ENCODE measurements at regions not wholly inside any gene's neighbourhood (a gene's known extent, or its start where the extent isn't known, plus 50 kb on each side); places are given as distances from the start of the nearest gene placed in this dataset.

- Mint-ChIP-seq H3K4me1 (ENCODE audit: low read depth) (no peaks in the 10 kb centered on the region), H3K27ac (no peak overlapping the region), H3K36me3 (ENCODE audit: low read depth) (no peaks in the 10 kb centered on the region), H3K27me3 (ENCODE audit: low read depth) (no peaks in the 10 kb centered on the region), H3K9me3 (no peaks in the 10 kb centered on the region), H3K4me3 (no peak overlapping the region)
Observed at GRCh38 chr12:65517656-65518210, 239.2 kb downstream of the MSRB3 start.

- Mint-ChIP-seq H3K36me3 (ENCODE audit: low read depth) (no peaks in the 10 kb centered on the region), H3K4me3 (no peak overlapping the region), H3K27me3 (ENCODE audit: low read depth) (no peaks in the 10 kb centered on the region), H3K9me3 (no peaks in the 10 kb centered on the region), H3K4me1 (ENCODE audit: low read depth) (no peaks in the 10 kb centered on the region), H3K27ac (no peak overlapping the region)
Observed at GRCh38 chr12:65518771-65519170, 240.3 kb downstream of the MSRB3 start.

GRCh38 chr12:65520658-65521057, 242.2 kb downstream of the MSRB3 start:
- no peak overlapping the region for H3K27ac Mint-ChIP-seq
- H3K36me3 Mint-ChIP-seq (ENCODE audit: low read depth): no peaks in the 10 kb centered on the region
- no peaks in the 10 kb centered on the region for H3K27me3 Mint-ChIP-seq (ENCODE audit: low read depth)
- no peaks in the 10 kb centered on the region for H3K9me3 Mint-ChIP-seq
- no peak overlapping the region for H3K4me3 Mint-ChIP-seq
- no peaks in the 10 kb centered on the region for H3K4me1 Mint-ChIP-seq (ENCODE audit: low read depth)

- Mint-ChIP-seq H3K4me3 (no peak overlapping the region), H3K4me1 (ENCODE audit: low read depth) (no peaks in the 10 kb centered on the region), H3K36me3 (ENCODE audit: low read depth) (no peaks in the 10 kb centered on the region), H3K27ac (no peak overlapping the region), H3K27me3 (ENCODE audit: low read depth) (no peaks in the 10 kb centered on the region), H3K9me3 (no peaks in the 10 kb centered on the region)
Observed at GRCh38 chr12:65522956-65523860, 244.7 kb downstream of the MSRB3 start.

GRCh38 chr12:65524666-65525065, 246.2 kb downstream of the MSRB3 start:
- H3K4me3 Mint-ChIP-seq: no peak overlapping the region
- H3K36me3 Mint-ChIP-seq (ENCODE audit: low read depth): no peaks in the 10 kb centered on the region
- H3K27ac Mint-ChIP-seq: no peak overlapping the region
- no peaks in the 10 kb centered on the region for H3K9me3 Mint-ChIP-seq
- no peaks in the 10 kb centered on the region for H3K4me1 Mint-ChIP-seq (ENCODE audit: low read depth)
- H3K27me3 Mint-ChIP-seq (ENCODE audit: low read depth): no peaks in the 10 kb centered on the region

- no peaks in the 10 kb centered on the region for H3K9me3 Mint-ChIP-seq
- H3K27ac Mint-ChIP-seq: no peak overlapping the region
- no peaks in the 10 kb centered on the region for H3K4me1 Mint-ChIP-seq (ENCODE audit: low read depth)
Observed at GRCh38 chr12:65525491-65526141, 247.1 kb downstream of the MSRB3 start.

GRCh38 chr12:65526311-65526710, 247.8 kb downstream of the MSRB3 start:
- H3K9me3 Mint-ChIP-seq: no peaks in the 10 kb centered on the region
- no peak overlapping the region for H3K4me3 Mint-ChIP-seq
- no peaks in the 10 kb centered on the region for H3K36me3 Mint-ChIP-seq (ENCODE audit: low read depth)
- H3K27ac Mint-ChIP-seq: no peak overlapping the region
- no peaks in the 10 kb centered on the region for H3K4me1 Mint-ChIP-seq (ENCODE audit: low read depth)
- no peaks in the 10 kb centered on the region for H3K27me3 Mint-ChIP-seq (ENCODE audit: low read depth)

More at GRCh38 chr12:65525491-65526141, 247.1 kb downstream of the MSRB3 start:
- H3K36me3 Mint-ChIP-seq (ENCODE audit: low read depth): no peaks in the 10 kb centered on the region
- no peaks in the 10 kb centered on the region for H3K27me3 Mint-ChIP-seq (ENCODE audit: low read depth)
- no peak overlapping the region for H3K4me3 Mint-ChIP-seq

- Mint-ChIP-seq H3K4me3 (no peak overlapping the region), H3K4me1 (ENCODE audit: low read depth) (no peaks in the 10 kb centered on the region), H3K27me3 (ENCODE audit: low read depth) (no peaks in the 10 kb centered on the region), H3K36me3 (ENCODE audit: low read depth) (no peaks in the 10 kb centered on the region), H3K9me3 (no peaks in the 10 kb centered on the region), H3K27ac (no peak overlapping the region)
Observed at GRCh38 chr12:65528127-65528526, 249.6 kb downstream of the MSRB3 start.

GRCh38 chr12:65529106-65529505, 250.6 kb downstream of the MSRB3 start:
- H3K27ac Mint-ChIP-seq: no peak overlapping the region
- H3K9me3 Mint-ChIP-seq: no peaks in the 10 kb centered on the region
- no peaks in the 10 kb centered on the region for H3K27me3 Mint-ChIP-seq (ENCODE audit: low read depth)
- no peaks in the 10 kb centered on the region for H3K36me3 Mint-ChIP-seq (ENCODE audit: low read depth)
- no peaks in the 10 kb centered on the region for H3K4me1 Mint-ChIP-seq (ENCODE audit: low read depth)
- H3K4me3 Mint-ChIP-seq: no peak overlapping the region

GRCh38 chr12:65529771-65530435, 251.4 kb downstream of the MSRB3 start:
- no peak overlapping the region for H3K27ac Mint-ChIP-seq
- H3K4me3 Mint-ChIP-seq: no peak overlapping the region
- no peaks in the 10 kb centered on the region for H3K9me3 Mint-ChIP-seq
- H3K27me3 Mint-ChIP-seq (ENCODE audit: low read depth): no peaks in the 10 kb centered on the region
- H3K4me1 Mint-ChIP-seq (ENCODE audit: low read depth): no peaks in the 10 kb centered on the region
- no peaks in the 10 kb centered on the region for H3K36me3 Mint-ChIP-seq (ENCODE audit: low read depth)

- Mint-ChIP-seq H3K4me3 (no peak overlapping the region), H3K27ac (no peak overlapping the region), H3K9me3 (no peaks in the 10 kb centered on the region)
Observed at GRCh38 chr12:65532162-65532561, 253.7 kb downstream of the MSRB3 start.

GRCh38 chr12:65532764-65533163, 254.3 kb downstream of the MSRB3 start:
- H3K36me3 Mint-ChIP-seq (ENCODE audit: low read depth): no peaks in the 10 kb centered on the region
- H3K4me1 Mint-ChIP-seq (ENCODE audit: low read depth): no peaks in the 10 kb centered on the region
- H3K27me3 Mint-ChIP-seq (ENCODE audit: low read depth): no peaks in the 10 kb centered on the region
- no peak overlapping the region for H3K27ac Mint-ChIP-seq
- no peak overlapping the region for H3K4me3 Mint-ChIP-seq
- no peaks in the 10 kb centered on the region for H3K9me3 Mint-ChIP-seq

More at GRCh38 chr12:65532162-65532561, 253.7 kb downstream of the MSRB3 start:
- no peaks in the 10 kb centered on the region for H3K36me3 Mint-ChIP-seq (ENCODE audit: low read depth)
- H3K4me1 Mint-ChIP-seq (ENCODE audit: low read depth): no peaks in the 10 kb centered on the region
- H3K27me3 Mint-ChIP-seq (ENCODE audit: low read depth): no peaks in the 10 kb centered on the region

GRCh38 chr12:65533177-65533883, 254.8 kb downstream of the MSRB3 start:
- Mint-ChIP-seq H3K4me3 (no peak overlapping the region), H3K27ac (no peak overlapping the region), H3K27me3 (ENCODE audit: low read depth) (no peaks in the 10 kb centered on the region), H3K4me1 (ENCODE audit: low read depth) (no peaks in the 10 kb centered on the region), H3K36me3 (ENCODE audit: low read depth) (no peaks in the 10 kb centered on the region), H3K9me3 (no peaks in the 10 kb centered on the region)

- H3K4me1 Mint-ChIP-seq (ENCODE audit: low read depth): no peaks in the 10 kb centered on the region
- no peak overlapping the region for H3K27ac Mint-ChIP-seq
Observed at GRCh38 chr12:65534238-65534841, 255.9 kb downstream of the MSRB3 start.

More at GRCh38 chr12:65534238-65534841, 255.9 kb downstream of the MSRB3 start:
- H3K36me3 Mint-ChIP-seq (ENCODE audit: low read depth): no peaks in the 10 kb centered on the region
- H3K27me3 Mint-ChIP-seq (ENCODE audit: low read depth): no peaks in the 10 kb centered on the region
- no peak overlapping the region for H3K4me3 Mint-ChIP-seq
- H3K9me3 Mint-ChIP-seq: peaks cover under 1% of the 10 kb centered on the region
